Upper lobe of left lung (tissue), 4 donors: ENCODE measurements at regions not wholly inside any gene's neighbourhood (a gene's known extent, or its start where the extent isn't known, plus 50 kb on each side); places are given as distances from the start of the nearest gene placed in this dataset.

Source experiments
- CTCF ChIP-seq, 6 experiments: fragments of 450-650 bp in 4 of 6; fragments of 200-600 bp in 2 of 6; sonication (generic) in 2 of 6; IDR thresholded peaks; one replicate each; pipeline ENCODE4 v1.5.1; 2016 to 2019; ENCODE audit warnings: antibody characterized with exemption in 6 of 6
- EP300 ChIP-seq, 4 donors: sonication (generic); formaldehyde crosslinking; IDR thresholded peaks; one replicate each; pipeline ENCODE4 v1.5.1; 2017; ENCODE audit warnings: antibody characterized with exemption in 4 of 4, control low read depth in 2 of 4

GRCh38 chr14:38716926-38717325 is 386.1 kb downstream of the SEC23A start:
- no peak for TF ChIP-seq CTCF (IDR thresholded peaks at IDR 0.05)
- no peak for TF ChIP-seq EP300 (IDR thresholded peaks at IDR 0.05)
